ENCODE measurements at regions not wholly inside any gene's neighbourhood (a gene's known extent, or its start where the extent isn't known, plus 50 kb on each side); places are given as distances from the start of the nearest gene placed in this dataset.

DNA sequence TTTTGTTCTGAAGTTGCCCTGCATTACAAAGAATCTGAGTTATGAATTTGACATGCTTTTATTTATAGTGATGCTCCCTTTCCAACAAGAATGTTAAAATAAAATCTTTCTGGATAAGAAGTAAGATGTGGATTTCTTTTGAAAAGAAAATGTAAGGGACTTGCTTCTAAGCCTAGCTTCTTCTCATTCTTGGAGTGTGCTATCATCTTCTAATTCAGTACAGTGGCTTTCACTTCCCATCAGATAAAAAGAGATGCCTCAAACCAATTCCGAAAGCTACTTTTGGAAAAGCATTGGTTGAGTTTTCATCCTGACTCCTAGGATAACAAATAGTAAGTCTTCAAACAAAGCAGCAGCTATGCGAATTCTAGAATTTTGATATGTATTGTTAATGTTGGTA lies 197.0 kb upstream of the ZPLD1 start:
- ChIA-PET POLR2A (no interaction called here), CTCF (interaction anchor here (1.0 to 3.1 kb wide), 5 partner anchors 9 to 429 kb away, joined by 3 to 21 read pairs (median 3); no protein-coding TSS in a partner anchor)
- Histone ChIP-seq H3K36me3 (ENCODE audit: control insufficient read depth, insufficient read depth, low read length) (no peaks in the 10 kb centered on the region), H3K4me3 (ENCODE audit: low read depth, low read length) (no peak overlapping the region), H3K27me3 (ENCODE audit: control insufficient read depth, insufficient read depth, low read length) (peaks cover 3% of the 10 kb centered on the region; the same call in 1 of the 2 replicates)
- DNase-seq (ENCODE audit: low read depth): no peak
- TF ChIP-seq, protein P1, sequence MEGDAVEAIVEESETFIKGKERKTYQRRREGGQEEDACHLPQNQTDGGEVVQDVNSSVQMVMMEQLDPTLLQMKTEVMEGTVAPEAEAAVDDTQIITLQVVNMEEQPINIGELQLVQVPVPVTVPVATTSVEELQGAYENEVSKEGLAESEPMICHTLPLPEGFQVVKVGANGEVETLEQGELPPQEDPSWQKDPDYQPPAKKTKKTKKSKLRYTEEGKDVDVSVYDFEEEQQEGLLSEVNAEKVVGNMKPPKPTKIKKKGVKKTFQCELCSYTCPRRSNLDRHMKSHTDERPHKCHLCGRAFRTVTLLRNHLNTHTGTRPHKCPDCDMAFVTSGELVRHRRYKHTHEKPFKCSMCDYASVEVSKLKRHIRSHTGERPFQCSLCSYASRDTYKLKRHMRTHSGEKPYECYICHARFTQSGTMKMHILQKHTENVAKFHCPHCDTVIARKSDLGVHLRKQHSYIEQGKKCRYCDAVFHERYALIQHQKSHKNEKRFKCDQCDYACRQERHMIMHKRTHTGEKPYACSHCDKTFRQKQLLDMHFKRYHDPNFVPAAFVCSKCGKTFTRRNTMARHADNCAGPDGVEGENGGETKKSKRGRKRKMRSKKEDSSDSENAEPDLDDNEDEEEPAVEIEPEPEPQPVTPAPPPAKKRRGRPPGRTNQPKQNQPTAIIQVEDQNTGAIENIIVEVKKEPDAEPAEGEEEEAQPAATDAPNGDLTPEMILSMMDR (IDR thresholded peaks at IDR 0.05; ENCODE audit: insufficient read depth, low read depth, low read length): no peak

DNA sequence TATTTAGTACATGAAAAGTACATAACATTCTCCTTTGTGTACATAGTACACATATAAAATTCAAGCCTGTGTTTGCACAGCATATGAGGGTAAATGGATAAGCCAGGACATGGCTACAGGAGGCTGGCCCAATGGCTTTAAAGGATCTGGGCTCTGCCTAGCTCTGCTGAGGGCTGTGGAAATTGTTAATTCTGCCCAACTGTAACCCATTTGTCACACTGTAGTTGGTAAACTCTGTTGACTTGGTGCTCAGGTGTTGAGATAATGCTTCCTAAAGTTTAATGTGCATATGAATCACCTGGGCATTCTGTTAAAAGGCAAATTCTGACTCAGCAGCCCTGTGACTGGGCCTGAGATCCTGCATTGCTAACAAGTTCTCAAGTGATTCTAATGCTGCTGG lies 196.5 kb upstream of the ZPLD1 start:
- Histone ChIP-seq H3K27me3 (ENCODE audit: control insufficient read depth, insufficient read depth, low read length) (peaks cover 3% of the 10 kb centered on the region; the same call in 1 of the 2 replicates), H3K36me3 (ENCODE audit: control insufficient read depth, insufficient read depth, low read length) (no peaks in the 10 kb centered on the region), H3K4me3 (ENCODE audit: low read depth, low read length) (no peak overlapping the region)
- DNase-seq (ENCODE audit: low read depth): no peak
- TF ChIP-seq, protein P1 (IDR thresholded peaks at IDR 0.05; ENCODE audit: insufficient read depth, low read depth, low read length): no peak
- ChIA-PET POLR2A (no interaction called here), CTCF (interaction anchor here (0.9 to 3.1 kb wide), 5 partner anchors 9 to 298 kb away, joined by 3 to 21 read pairs (median 3); no protein-coding TSS in a partner anchor)

DNA sequence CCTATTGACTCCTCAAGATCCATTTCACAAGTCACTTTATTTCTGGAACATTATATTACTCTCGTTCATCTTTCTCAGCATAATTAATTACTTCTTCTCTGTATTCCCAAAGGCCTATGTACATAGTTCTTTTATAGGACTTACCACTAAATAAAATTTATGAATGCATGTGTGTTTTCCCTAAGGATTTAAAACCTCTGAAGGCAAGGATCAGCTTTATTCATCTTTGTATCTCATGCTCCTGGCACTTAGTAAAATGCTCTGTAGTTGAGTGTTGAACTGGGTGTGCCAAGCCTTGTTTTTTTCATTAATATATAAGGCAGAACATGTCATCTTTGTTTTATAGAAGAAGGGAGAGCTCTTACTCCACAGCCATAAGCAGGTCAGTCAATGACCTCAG lies 194.1 kb upstream of the ZPLD1 start:
- CTCF ChIA-PET: interaction anchor here (1.1 to 5.0 kb wide), 2 partner anchors 11 to 288 kb away, joined by 3 to 26 read pairs; no protein-coding TSS in a partner anchor
- Histone ChIP-seq H3K27me3 (ENCODE audit: control insufficient read depth, insufficient read depth, low read length) (peaks cover 3% of the 10 kb centered on the region; the same call in 1 of the 2 replicates), H3K4me3 (ENCODE audit: low read depth, low read length) (no peak overlapping the region), H3K36me3 (ENCODE audit: control insufficient read depth, insufficient read depth, low read length) (no peaks in the 10 kb centered on the region)
- no peak for DNase-seq (ENCODE audit: low read depth)
- POLR2A ChIA-PET: no interaction called here
- TF ChIP-seq, protein P1 (IDR thresholded peaks at IDR 0.05; ENCODE audit: insufficient read depth, low read depth, low read length): no peak

DNA sequence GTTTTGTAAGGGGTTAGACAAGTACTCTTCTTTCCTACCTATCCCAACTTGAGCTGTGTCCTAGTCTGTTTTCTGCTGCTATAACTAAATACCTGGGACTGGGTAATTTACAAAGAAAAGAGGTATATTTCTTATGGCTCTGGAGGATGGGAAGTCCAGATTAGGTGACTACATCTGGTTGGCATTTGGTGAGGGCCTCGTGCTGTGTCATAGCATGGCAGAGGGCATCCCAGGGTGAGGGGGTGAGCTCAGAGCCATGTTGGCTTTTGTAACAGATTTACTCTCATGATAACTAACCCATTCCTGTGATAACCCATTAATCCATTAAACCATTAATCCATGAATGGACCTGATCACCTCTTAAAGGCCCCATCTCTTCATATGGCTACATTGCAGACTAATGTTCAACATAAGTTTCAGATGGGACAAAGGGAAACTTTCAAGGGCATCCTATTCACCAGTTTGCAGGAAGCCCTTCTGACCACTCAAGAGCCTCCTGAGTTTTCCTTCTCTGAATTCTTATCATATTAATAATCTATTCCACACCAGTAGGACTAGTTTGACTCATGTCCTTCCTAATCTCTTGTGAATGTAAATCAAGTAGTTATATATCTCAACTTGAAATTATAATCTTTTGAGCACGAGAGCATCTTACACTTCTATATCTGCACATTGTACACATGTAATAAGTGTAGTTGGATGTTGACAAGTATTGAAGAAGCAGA lies 185.7 kb upstream of the ZPLD1 start:
- TF ChIP-seq, protein P1 (IDR thresholded peaks at IDR 0.05; ENCODE audit: insufficient read depth, low read depth, low read length): no peak
- POLR2A ChIA-PET: no interaction called here
- no peaks in the 10 kb centered on the region for H3K36me3 ChIP-seq (ENCODE audit: control insufficient read depth, insufficient read depth, low read length)
- CTCF ChIA-PET: no interaction called here
- DNase-seq (ENCODE audit: low read depth): no peak
- H3K4me3 ChIP-seq (ENCODE audit: low read depth, low read length): no peak overlapping the region
- H3K27me3 ChIP-seq (ENCODE audit: control insufficient read depth, insufficient read depth, low read length): no peaks in the 10 kb centered on the region; the same call in 1 of the 2 replicates

DNA sequence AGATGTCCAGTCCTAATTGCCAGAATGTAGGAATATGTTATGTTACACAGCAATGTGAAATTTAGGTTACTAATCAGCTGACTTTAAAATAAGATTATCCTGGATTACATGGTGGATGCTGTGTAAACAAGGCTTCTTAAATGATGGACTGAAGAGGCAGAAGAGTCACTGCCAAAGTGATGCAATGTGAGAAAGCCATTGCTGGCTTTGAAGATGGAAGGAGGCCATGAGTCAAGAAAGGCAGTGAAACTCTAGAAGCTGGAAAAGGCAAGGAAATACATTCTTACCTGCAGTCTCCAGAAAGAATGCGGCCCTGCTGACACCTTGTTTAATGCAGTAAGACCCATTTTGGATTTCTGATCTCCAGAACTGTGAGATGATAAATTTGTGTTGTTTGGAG lies 179.1 kb upstream of the ZPLD1 start:
- H3K27me3 ChIP-seq (ENCODE audit: control insufficient read depth, insufficient read depth, low read length): no peaks in the 10 kb centered on the region
- TF ChIP-seq, protein P1 (IDR thresholded peaks at IDR 0.05; ENCODE audit: insufficient read depth, low read depth, low read length): no peak
- H3K4me3 ChIP-seq (ENCODE audit: low read depth, low read length): no peak overlapping the region
- ChIA-PET POLR2A (no interaction called here), CTCF (no interaction called here)
- H3K36me3 ChIP-seq (ENCODE audit: control insufficient read depth, insufficient read depth, low read length): no peaks in the 10 kb centered on the region
- DNase-seq (ENCODE audit: low read depth): no peak

All from BJ (cell line).